OCI-LY1 (cell line): ENCODE measurements at regions not wholly inside any gene's neighbourhood (a gene's known extent, or its start where the extent isn't known, plus 50 kb on each side); places are given as distances from the start of the nearest gene placed in this dataset.

Experiments used
- EZH2 ChIP-seq: fragments of 200-600 bp; sonication (generic), shearing (Covaris generic); IDR thresholded peaks from 2 replicates; pipeline ENCODE4 v1.8.0; 2017; ENCODE audit warnings: borderline replicate concordance, mixed run types, mild to moderate bottlenecking, antibody characterized with exemption, low read length, moderate library complexity, mixed read lengths
- TF ChIP-seq, protein P1 (sequence below): fragments of 200-600 bp; sonication (generic), shearing (Covaris generic); IDR thresholded peaks from 2 replicates; pipeline ENCODE4 v1.5.1; 2017; ENCODE audit warnings: mild to moderate bottlenecking, antibody characterized with exemption, low read length, moderate library complexity, mixed read lengths

- TF ChIP-seq, protein P1, sequence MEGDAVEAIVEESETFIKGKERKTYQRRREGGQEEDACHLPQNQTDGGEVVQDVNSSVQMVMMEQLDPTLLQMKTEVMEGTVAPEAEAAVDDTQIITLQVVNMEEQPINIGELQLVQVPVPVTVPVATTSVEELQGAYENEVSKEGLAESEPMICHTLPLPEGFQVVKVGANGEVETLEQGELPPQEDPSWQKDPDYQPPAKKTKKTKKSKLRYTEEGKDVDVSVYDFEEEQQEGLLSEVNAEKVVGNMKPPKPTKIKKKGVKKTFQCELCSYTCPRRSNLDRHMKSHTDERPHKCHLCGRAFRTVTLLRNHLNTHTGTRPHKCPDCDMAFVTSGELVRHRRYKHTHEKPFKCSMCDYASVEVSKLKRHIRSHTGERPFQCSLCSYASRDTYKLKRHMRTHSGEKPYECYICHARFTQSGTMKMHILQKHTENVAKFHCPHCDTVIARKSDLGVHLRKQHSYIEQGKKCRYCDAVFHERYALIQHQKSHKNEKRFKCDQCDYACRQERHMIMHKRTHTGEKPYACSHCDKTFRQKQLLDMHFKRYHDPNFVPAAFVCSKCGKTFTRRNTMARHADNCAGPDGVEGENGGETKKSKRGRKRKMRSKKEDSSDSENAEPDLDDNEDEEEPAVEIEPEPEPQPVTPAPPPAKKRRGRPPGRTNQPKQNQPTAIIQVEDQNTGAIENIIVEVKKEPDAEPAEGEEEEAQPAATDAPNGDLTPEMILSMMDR = no peak
- TF ChIP-seq EZH2 = no peak
Observed at GRCh38 chr16:85982563-85982939, 83.6 kb downstream of the IRF8 start.
